GM23248 (cell line): ENCODE measurements at regions not wholly inside any gene's neighbourhood (a gene's known extent, or its start where the extent isn't known, plus 50 kb on each side); places are given as distances from the start of the nearest gene placed in this dataset.
"Not testable (repeated sequence)": the region's sequence is repeated elsewhere in the genome, so short reads cannot be mapped to it uniquely, and the experiment has no call there.

Experiments
- EZH2 ChIP-seq: fragments of 200-600 bp; sonication (generic); IDR thresholded peaks from 2 replicates; pipeline ENCODE4 v1.6.1; 2018; ENCODE audit warnings: antibody characterized with exemption, mild to moderate bottlenecking; ENCODE audit not compliant: insufficient read depth, poor library complexity, severe bottlenecking
- EZH2phosphoT487 ChIP-seq: fragments of 200-600 bp; sonication (generic); IDR thresholded peaks from 2 replicates; pipeline ENCODE4 v1.6.1; 2018; ENCODE audit warnings: antibody characterized with exemption, moderate library complexity, mild to moderate bottlenecking, low read depth; ENCODE audit not compliant: insufficient read depth

- not testable (repeated sequence) for TF ChIP-seq EZH2, EZH2phosphoT487
Measured at GRCh38 chr22:22189796-22190195, 54.8 kb upstream of the VPREB1 start.
